HCT116 (cell line): ENCODE measurements at regions not wholly inside any gene's neighbourhood (a gene's known extent, or its start where the extent isn't known, plus 50 kb on each side); places are given as distances from the start of the nearest gene placed in this dataset.

Experiments
- ATAC-seq: fragments of 200-7000 bp; cut with Tn5 transposase; 2 replicates; pipeline ENCODE4 v1.9.1; 2020; ENCODE audit warnings: mild to moderate bottlenecking, moderate library complexity
- BruUV-seq: library from RNA; stranded (reverse); fragments of 400-500 nt; replicated peaks from 2 replicates; lab custom pipeline; 2021; lab: Mats Ljungman, UMichigan
- CTCF ChIA-PET: fragments of 300-600 bp; sonication (Branson Sonifier 250); formaldehyde crosslinking; loops from one replicate; lab custom pipeline; 2021; ENCODE audit warnings: antibody characterized with exemption; lab: Charles Lee
- POLR2A ChIA-PET: fragments of 300-600, 350-600 bp; sonication (Branson Sonifier 250); formaldehyde crosslinking; loops from one replicate; lab custom pipeline; 2021; ENCODE audit warnings: antibody characterized with exemption; lab: Charles Lee
- RAD21 ChIA-PET, 2 experiments: fragments of 300-600 bp; sonication (Branson Sonifier 250); formaldehyde crosslinking; loops; one replicate each; lab custom pipeline; 2023; ENCODE audit warnings: low total read pairs in 2 of 2; ENCODE audit not compliant: uncharacterized antibody in 2 of 2, unreplicated experiment in 2 of 2, low non-redundant PET in 1 of 2; lab: Charles Lee
- DNase-seq: peaks from one replicate; pipeline ENCODE4 v3.0.0-alpha.2; 2010; ENCODE audit warnings: low read depth, low spot score
- H2AFZ ChIP-seq: fragments of 200-600 bp; shearing (Covaris generic), sonication (generic); 2 replicates; pipeline ENCODE4 v1.6.1; 2017; ENCODE audit warnings: low read depth, mixed run types, mixed read lengths, antibody characterized with exemption, low read length; ENCODE audit not compliant: poor library complexity, severe bottlenecking
- H3K27ac ChIP-seq: 2 replicates; pipeline ENCODE4 v1.5.1; 2012; ENCODE audit warnings: low read depth, low read length
- H3K27me3 ChIP-seq: fragments of 200-600 bp; sonication (generic); 2 replicates; pipeline ENCODE4 v1.6.1; 2016; ENCODE audit warnings: mixed run types, low read length, mixed read lengths; ENCODE audit not compliant: insufficient read depth
- H3K36me3 ChIP-seq, 2 experiments: fragments of 200-500 bp in 1 of 2; fragments of 200-600 bp in 1 of 2; sonication (Bioruptor generic) in 1 of 2; sonication (generic) in 1 of 2; 2 replicates each; pipeline versions ENCODE4 v1.5.1 to v1.6.1; 2014 to 2016; ENCODE audit warnings: low read length in 2 of 2, inconsistent platforms in 1 of 2, mixed read lengths in 1 of 2, mixed run types in 1 of 2; ENCODE audit not compliant: insufficient read depth in 2 of 2, control insufficient read depth in 1 of 2
- H3K4me1 ChIP-seq, 2 experiments: fragments of 200-600 bp in 1 of 2; sonication (generic) in 1 of 2; 2 replicates each; pipeline versions ENCODE4 v1.5.1 to v1.6.1; 2012 to 2017; ENCODE audit warnings: low read length in 2 of 2, inconsistent platforms in 1 of 2, mild to moderate bottlenecking in 1 of 2, mixed read lengths in 1 of 2, mixed run types in 1 of 2, moderate library complexity in 1 of 2; ENCODE audit not compliant: insufficient read depth in 2 of 2, control insufficient read depth in 1 of 2
- H3K4me2 ChIP-seq: fragments of 200-600 bp; sonication (generic); 2 replicates; pipeline ENCODE4 v1.6.1; 2017; ENCODE audit warnings: mixed run types, low read length, mixed read lengths
- H3K4me3 ChIP-seq, 2 experiments: fragments of 200-600 bp in 1 of 2; sonication (generic) in 1 of 2; replicated peaks in 1 of 2; 2 replicates each; pipeline ENCODE4 v1.5.1; 2011 to 2016; ENCODE audit warnings: low read length in 2 of 2, control low read depth in 1 of 2, low read depth in 1 of 2, mild to moderate bottlenecking in 1 of 2, mixed read lengths in 1 of 2, mixed run types in 1 of 2
- H3K79me2 ChIP-seq: fragments of 200-600 bp; sonication (generic); 2 replicates; pipeline ENCODE4 v1.6.1; 2017; ENCODE audit warnings: mild to moderate bottlenecking, mixed run types, low read length, moderate library complexity, mixed read lengths; ENCODE audit not compliant: insufficient read depth
- H3K9ac ChIP-seq: fragments of 200-600 bp; sonication (generic); 2 replicates; pipeline ENCODE4 v1.6.1; 2016; ENCODE audit warnings: low read length, mixed read lengths
- H3K9me2 ChIP-seq: fragments of 200-600 bp; sonication (generic), shearing (Covaris generic); 2 replicates; pipeline ENCODE4 v1.6.1; 2017; ENCODE audit warnings: mixed run types, mild to moderate bottlenecking, moderate library complexity; ENCODE audit not compliant: insufficient read depth
- H3K9me3 ChIP-seq, 2 experiments: fragments of 200-500 bp in 1 of 2; fragments of 200-600 bp in 1 of 2; sonication (Bioruptor generic) in 1 of 2; sonication (generic) in 1 of 2; 2 replicates each; pipeline ENCODE4 v1.6.1; 2014 to 2017; ENCODE audit warnings: low read length in 2 of 2, mixed read lengths in 2 of 2, inconsistent platforms in 1 of 2, low read depth in 1 of 2, mild to moderate bottlenecking in 1 of 2, mixed run types in 1 of 2, moderate library complexity in 1 of 2; ENCODE audit not compliant: control insufficient read depth in 1 of 2, insufficient read depth in 1 of 2
- H4K20me1 ChIP-seq: fragments of 200-600 bp; sonication (generic), shearing (Covaris generic); 2 replicates; pipeline ENCODE4 v1.6.1; 2017; ENCODE audit warnings: mixed run types, mild to moderate bottlenecking, moderate library complexity; ENCODE audit not compliant: insufficient read depth
- ATF3 ChIP-seq: IDR thresholded peaks from 2 replicates; pipeline ENCODE4 v1.6.1; 2012
- CBX3 ChIP-seq: IDR thresholded peaks from 2 replicates; pipeline ENCODE4 v1.6.1; 2012; ENCODE audit warnings: low read depth
- CEBPB ChIP-seq: IDR thresholded peaks from 2 replicates; pipeline ENCODE4 v1.6.1; 2012; ENCODE audit warnings: low read depth
- CTCF ChIP-seq, 3 experiments: fragments of 200-600 bp in 1 of 3; sonication (generic) in 1 of 3; IDR thresholded peaks in 2 of 3; conservative IDR thresholded peaks in 1 of 3; 2 replicates each; pipeline ENCODE4 v1.5.1; 2012 to 2017; ENCODE audit warnings: low read depth in 2 of 3, low read length in 2 of 3, antibody characterized with exemption in 1 of 3, borderline replicate concordance in 1 of 3, control low read depth in 1 of 3, mild to moderate bottlenecking in 1 of 3, mixed read lengths in 1 of 3, mixed run types in 1 of 3, moderate library complexity in 1 of 3; ENCODE audit not compliant: insufficient read depth in 1 of 3
- EGR1 ChIP-seq: IDR thresholded peaks from 2 replicates; pipeline ENCODE4 v1.6.1; 2012; ENCODE audit warnings: low read depth
- EZH2 ChIP-seq: fragments of 200-600 bp; sonication (generic); IDR thresholded peaks from 2 replicates; pipeline ENCODE4 v1.6.1; 2017; ENCODE audit warnings: antibody characterized with exemption, mixed run types
- EZH2phosphoT487 ChIP-seq: fragments of 200-600 bp; IDR thresholded peaks from 2 replicates; pipeline ENCODE4 v1.6.1; 2018; ENCODE audit warnings: antibody characterized with exemption, borderline replicate concordance
- JUND ChIP-seq: IDR thresholded peaks from 2 replicates; pipeline ENCODE4 v1.6.1; 2012
- POLR2A ChIP-seq: IDR thresholded peaks from 2 replicates; pipeline ENCODE4 v1.7.0; 2011; ENCODE audit warnings: borderline replicate concordance; ENCODE audit not compliant: insufficient read depth, insufficient read length; ENCODE audit errors: extremely low read depth
- POLR2AphosphoS5 ChIP-seq: IDR thresholded peaks from 2 replicates; pipeline ENCODE4 v1.6.1; 2011; ENCODE audit warnings: mild to moderate bottlenecking, low read depth, low read length, moderate library complexity
- RAD21 ChIP-seq: IDR thresholded peaks from 2 replicates; pipeline ENCODE4 v1.6.1; 2012; ENCODE audit warnings: low read depth, mild to moderate bottlenecking
- SIN3A ChIP-seq: IDR thresholded peaks from 2 replicates; pipeline ENCODE4 v1.6.1; 2012; ENCODE audit warnings: low read depth
- SRF ChIP-seq: IDR thresholded peaks from 2 replicates; pipeline ENCODE4 v1.6.1; 2012; ENCODE audit warnings: low read depth
- TCF7L2 ChIP-seq: IDR thresholded peaks from 2 replicates; pipeline ENCODE4 v1.7.0; 2011; ENCODE audit warnings: borderline replicate concordance, inconsistent platforms; ENCODE audit not compliant: insufficient read depth, insufficient read length; ENCODE audit errors: extremely low read depth
- YY1 ChIP-seq: IDR thresholded peaks from 2 replicates; pipeline ENCODE4 v1.6.1; 2011; ENCODE audit warnings: low read length, low read depth, moderate library complexity, mild to moderate bottlenecking; ENCODE audit not compliant: insufficient replicate concordance; ENCODE audit errors: extremely low read depth
- ZBTB33 ChIP-seq: IDR thresholded peaks from 2 replicates; pipeline ENCODE4 v1.6.1; 2011; ENCODE audit warnings: mild to moderate bottlenecking, low read length, moderate library complexity; ENCODE audit not compliant: insufficient replicate concordance; ENCODE audit errors: extremely low read depth
- ZFX ChIP-seq: fragments of 450-650 bp; IDR thresholded peaks from 2 replicates; pipeline ENCODE4 v1.6.1; 2017
- ZNF274 ChIP-seq: fragments of 200-500 bp; sonication (Bioruptor generic); IDR thresholded peaks from 2 replicates; pipeline ENCODE4 v1.6.1; 2014; ENCODE audit warnings: mild to moderate bottlenecking, low read depth, low read length, inconsistent platforms
- intact Hi-C: fragments of 100-400 bp; cut with micrococcal nuclease; formaldehyde crosslinking; loops from 2 replicates; pipeline ENCODE4 v1.10.0; 2022

GRCh38 chr5:33120671-33121070, 320.1 kb upstream of the TARS1 start:
- intact Hi-C loops, result no loop called here
- ChIA-PET POLR2A (no interaction called here), CTCF (no interaction called here), RAD21 (no interaction called here)
- TF ChIP-seq EGR1 (no peak), CEBPB (no peak), SIN3A (no peak), RAD21 (no peak), EZH2phosphoT487 (no peak), SRF (no peak), TCF7L2 (no peak), CBX3 (no peak), CTCF (IDR thresholded peaks at IDR 0.05 in 2 of 3, conservative IDR thresholded peaks at IDR 0.05 in 1 of 3; ENCODE audit: borderline replicate concordance in 1 of 3, insufficient read depth in 1 of 3, low read depth in 2 of 3, low read length in 2 of 3) (no peak), ZBTB33 (no peak), POLR2AphosphoS5 (no peak), ZNF274 (no peak), JUND (no peak), EZH2 (no peak), YY1 (no peak), ZFX (no peak), POLR2A (no peak), ATF3 (no peak)
- no peak overlapping the region for H3K27ac ChIP-seq
- no peak overlapping the region for H3K4me2 ChIP-seq
- H3K9ac ChIP-seq, result no peak overlapping the region
- ATAC-seq (no peak), DNase-seq (no peak)
- no peak overlapping the region for H2AFZ ChIP-seq
- H3K9me2 ChIP-seq, result no peaks in the 10 kb centered on the region
- H3K27me3 ChIP-seq, result no peaks in the 10 kb centered on the region
- BruUV-seq, result no TSS peak
- no peaks in the 10 kb centered on the region for H4K20me1 ChIP-seq
- no peaks in the 10 kb centered on the region for H3K4me1 ChIP-seq
- no peaks in the 10 kb centered on the region for H3K79me2 ChIP-seq
- H3K36me3 ChIP-seq, result no peaks in the 10 kb centered on the region
- no peak overlapping the region for H3K4me3 ChIP-seq
- no peaks in the 10 kb centered on the region for H3K9me3 ChIP-seq
